ENCODE measurements at regions not wholly inside any gene's neighbourhood (a gene's known extent, or its start where the extent isn't known, plus 50 kb on each side); places are given as distances from the start of the nearest gene placed in this dataset.

GRCh38 chr11:116100016-116100415 is 595.8 kb upstream of the CADM1 start:
- H3K27ac ChIP-seq, result no peak overlapping the region
- no peak for TF ChIP-seq POLR2A (IDR thresholded peaks at IDR 0.05)
- TF ChIP-seq, protein P1, sequence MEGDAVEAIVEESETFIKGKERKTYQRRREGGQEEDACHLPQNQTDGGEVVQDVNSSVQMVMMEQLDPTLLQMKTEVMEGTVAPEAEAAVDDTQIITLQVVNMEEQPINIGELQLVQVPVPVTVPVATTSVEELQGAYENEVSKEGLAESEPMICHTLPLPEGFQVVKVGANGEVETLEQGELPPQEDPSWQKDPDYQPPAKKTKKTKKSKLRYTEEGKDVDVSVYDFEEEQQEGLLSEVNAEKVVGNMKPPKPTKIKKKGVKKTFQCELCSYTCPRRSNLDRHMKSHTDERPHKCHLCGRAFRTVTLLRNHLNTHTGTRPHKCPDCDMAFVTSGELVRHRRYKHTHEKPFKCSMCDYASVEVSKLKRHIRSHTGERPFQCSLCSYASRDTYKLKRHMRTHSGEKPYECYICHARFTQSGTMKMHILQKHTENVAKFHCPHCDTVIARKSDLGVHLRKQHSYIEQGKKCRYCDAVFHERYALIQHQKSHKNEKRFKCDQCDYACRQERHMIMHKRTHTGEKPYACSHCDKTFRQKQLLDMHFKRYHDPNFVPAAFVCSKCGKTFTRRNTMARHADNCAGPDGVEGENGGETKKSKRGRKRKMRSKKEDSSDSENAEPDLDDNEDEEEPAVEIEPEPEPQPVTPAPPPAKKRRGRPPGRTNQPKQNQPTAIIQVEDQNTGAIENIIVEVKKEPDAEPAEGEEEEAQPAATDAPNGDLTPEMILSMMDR (IDR thresholded peaks at IDR 0.05), result no peak
- no peaks in the 10 kb centered on the region for H3K36me3 ChIP-seq
- H3K27me3 ChIP-seq, result no peaks in the 10 kb centered on the region
- H3K4me1 ChIP-seq, result no peaks in the 10 kb centered on the region
- DNase-seq, result no peak
- no peak overlapping the region for H3K4me3 ChIP-seq
- no peaks in the 10 kb centered on the region for H3K9me3 ChIP-seq

GRCh38 chr11:116099541-116099940 is 595.3 kb upstream of the CADM1 start:
- no peaks in the 10 kb centered on the region for H3K36me3 ChIP-seq
- DNase-seq, result no peak
- TF ChIP-seq, protein P1 (IDR thresholded peaks at IDR 0.05), result no peak
- TF ChIP-seq POLR2A (IDR thresholded peaks at IDR 0.05), result no peak
- no peak overlapping the region for H3K4me3 ChIP-seq
- H3K27me3 ChIP-seq, result no peaks in the 10 kb centered on the region
- no peak overlapping the region for H3K27ac ChIP-seq
- H3K4me1 ChIP-seq, result no peaks in the 10 kb centered on the region
- no peaks in the 10 kb centered on the region for H3K9me3 ChIP-seq

DNA sequence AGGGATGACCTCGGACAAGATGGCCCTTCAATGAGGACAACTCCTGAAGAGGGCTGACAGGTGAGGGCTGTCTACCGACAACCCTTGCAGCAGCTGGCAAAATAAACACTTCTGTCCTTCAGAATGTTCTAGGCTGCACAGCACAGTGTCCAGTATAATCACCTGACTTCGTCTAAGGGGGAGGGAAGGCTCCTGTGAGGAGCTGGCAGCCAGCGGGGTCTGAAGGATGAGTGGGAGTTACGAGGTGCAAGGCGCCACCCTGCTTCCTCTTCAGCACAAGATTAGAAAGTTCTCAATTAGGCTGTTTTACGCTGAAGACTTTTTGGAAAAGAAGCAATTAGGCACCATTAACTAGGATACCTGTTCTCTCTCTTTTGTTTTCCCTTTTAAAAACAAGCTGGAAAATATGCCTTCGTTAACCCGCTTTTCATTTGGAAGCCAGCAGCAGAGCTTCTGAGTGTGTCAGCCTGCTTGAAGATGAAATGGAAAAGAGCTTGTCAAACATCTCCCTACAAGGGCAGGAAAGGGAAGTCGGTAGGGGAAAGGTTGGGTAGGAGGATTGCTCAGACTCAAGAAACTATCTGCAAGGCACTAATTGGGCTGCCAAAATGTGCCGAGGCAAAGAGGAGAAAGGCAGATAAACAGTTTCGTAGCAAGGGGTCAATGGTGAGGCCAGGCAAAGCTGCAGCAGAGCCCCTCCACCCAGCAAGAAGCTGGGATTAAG is 592.2 kb upstream of the CADM1 start:
- Histone ChIP-seq H3K4me1 (no peaks in the 10 kb centered on the region), H3K36me3 (no peaks in the 10 kb centered on the region), H3K27ac (no peak overlapping the region), H3K27me3 (no peaks in the 10 kb centered on the region), H3K9me3 (no peaks in the 10 kb centered on the region), H3K4me3 (no peak overlapping the region)
- DNase-seq, result no peak
- no peak for TF ChIP-seq POLR2A (IDR thresholded peaks at IDR 0.05)
- TF ChIP-seq, protein P1 (IDR thresholded peaks at IDR 0.05), result no peak

GRCh38 chr11:116093481-116094270 is 589.5 kb upstream of the CADM1 start:
- Histone ChIP-seq H3K27me3 (no peaks in the 10 kb centered on the region), H3K9me3 (no peaks in the 10 kb centered on the region), H3K4me1 (no peaks in the 10 kb centered on the region), H3K4me3 (no peak overlapping the region), H3K27ac (no peak overlapping the region), H3K36me3 (no peaks in the 10 kb centered on the region)
- no peak for TF ChIP-seq POLR2A (IDR thresholded peaks at IDR 0.05)
- TF ChIP-seq, protein P1 (IDR thresholded peaks at IDR 0.05), result no peak
- no peak for DNase-seq

- Histone ChIP-seq H3K9me3 (no peaks in the 10 kb centered on the region), H3K36me3 (no peaks in the 10 kb centered on the region), H3K27ac (no peak overlapping the region)
These were observed 588.9 kb upstream of the CADM1 start for GRCh38 chr11:116093065-116093464.

More at GRCh38 chr11:116093065-116093464, 588.9 kb upstream of the CADM1 start:
- TF ChIP-seq POLR2A (IDR thresholded peaks at IDR 0.05), result no peak
- TF ChIP-seq, protein P1 (IDR thresholded peaks at IDR 0.05), result no peak
- Histone ChIP-seq H3K4me3 (no peak overlapping the region), H3K4me1 (no peaks in the 10 kb centered on the region), H3K27me3 (no peaks in the 10 kb centered on the region)
- no peak for DNase-seq
